H1 (cell line): ENCODE measurements at regions not wholly inside any gene's neighbourhood (a gene's known extent, or its start where the extent isn't known, plus 50 kb on each side); places are given as distances from the start of the nearest gene placed in this dataset.

Experiments
- CTCF ChIP-seq, 3 experiments: IDR thresholded peaks; 1 replicate in 2 of 3; 2 replicates in 1 of 3; pipeline versions ENCODE4 v1.5.1 to v1.6.1; 2011; ENCODE audit warnings: low read length in 3 of 3, mild to moderate bottlenecking in 3 of 3, inconsistent platforms in 2 of 3, low read depth in 1 of 3, moderate library complexity in 1 of 3; ENCODE audit not compliant: insufficient read depth in 1 of 3; ENCODE audit errors: control extremely low read depth in 1 of 3
- KDM4A ChIP-seq: IDR thresholded peaks from one replicate; pipeline ENCODE4 v1.7.1; 2012; ENCODE audit warnings: low read depth, mild to moderate bottlenecking, moderate library complexity, low read length, inconsistent platforms; ENCODE audit not compliant: severe bottlenecking
- TF ChIP-seq, protein P1 (sequence below): IDR thresholded peaks from 2 replicates; pipeline ENCODE4 v1.6.1; 2012; ENCODE audit warnings: inconsistent platforms

GRCh38 chr4:58732973-58733372, 1622.8 kb upstream of the IGFBP7 start (continued):
- peak in 1 of 3 experiments; percentile 7; a peak in 1 of 4 replicates for TF ChIP-seq CTCF (IDR thresholded peaks at IDR 0.05; ENCODE audit: control extremely low read depth in 1 of 3, insufficient read depth in 1 of 3, low read depth in 1 of 3, low read length in 3 of 3)
- no peak for TF ChIP-seq KDM4A
- TF ChIP-seq, protein P1, sequence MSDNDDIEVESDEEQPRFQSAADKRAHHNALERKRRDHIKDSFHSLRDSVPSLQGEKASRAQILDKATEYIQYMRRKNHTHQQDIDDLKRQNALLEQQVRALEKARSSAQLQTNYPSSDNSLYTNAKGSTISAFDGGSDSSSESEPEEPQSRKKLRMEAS, result no peak
- TF ChIP-seq, all 59 proteins: peak for 2
